ENCODE measurements at regions not wholly inside any gene's neighbourhood (a gene's known extent, or its start where the extent isn't known, plus 50 kb on each side); places are given as distances from the start of the nearest gene placed in this dataset.
A peak's percentile ranks its signal among the peaks of the same experiment; 100 is the strongest.

DNA sequence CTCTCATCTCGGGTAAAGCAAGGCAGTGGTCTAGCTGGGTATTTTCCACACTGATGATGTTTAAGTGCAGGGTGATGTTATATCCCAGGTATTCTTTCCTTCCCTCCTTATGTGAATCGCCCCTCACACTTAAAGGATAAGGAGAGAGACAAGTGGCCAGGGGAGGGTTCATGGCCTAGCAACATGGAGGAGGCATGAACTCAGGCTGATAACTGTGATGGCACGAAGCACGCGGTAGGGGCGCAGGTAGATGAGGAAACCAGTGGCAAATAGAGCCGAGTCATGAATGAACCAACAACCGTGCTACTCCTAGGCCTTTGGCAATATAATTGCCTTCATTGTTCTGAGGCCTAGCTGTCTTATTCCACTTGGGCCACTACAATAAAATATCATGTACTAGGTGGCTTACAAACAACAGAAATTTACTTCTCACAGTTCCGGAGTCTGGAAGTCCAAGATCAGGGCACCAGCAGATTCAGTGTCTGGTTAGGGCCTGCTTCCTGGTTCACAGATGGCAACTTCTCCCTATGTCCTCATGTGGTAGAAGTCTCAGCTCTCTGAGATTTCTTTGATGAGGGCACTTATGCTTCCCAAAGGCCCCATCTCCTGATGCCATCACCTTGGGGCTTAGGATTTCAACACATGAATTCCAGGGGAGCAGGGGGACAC, 56.0 kb upstream of the PIK3CG start:
- Mint-ChIP-seq H3K9me3 (ENCODE audit: unreplicated experiment) (no peaks in the 10 kb centered on the region), H3K4me3 (ENCODE audit: unreplicated experiment) (no peak overlapping the region)

GRCh38 chr7:106811472-106811871, 53.6 kb upstream of the PIK3CG start:
- Mint-ChIP-seq H3K27me3 (ENCODE audit: unreplicated experiment) (peaks cover 14% of the 10 kb centered on the region), H3K4me1 (ENCODE audit: unreplicated experiment) (no peaks in the 10 kb centered on the region), H3K9me3 (ENCODE audit: unreplicated experiment) (no peaks in the 10 kb centered on the region), H3K36me3 (ENCODE audit: unreplicated experiment) (no peaks in the 10 kb centered on the region), H3K27ac (ENCODE audit: unreplicated experiment) (no peak overlapping the region), H3K4me3 (ENCODE audit: unreplicated experiment) (no peak overlapping the region)
- TF ChIP-seq, protein P1, sequence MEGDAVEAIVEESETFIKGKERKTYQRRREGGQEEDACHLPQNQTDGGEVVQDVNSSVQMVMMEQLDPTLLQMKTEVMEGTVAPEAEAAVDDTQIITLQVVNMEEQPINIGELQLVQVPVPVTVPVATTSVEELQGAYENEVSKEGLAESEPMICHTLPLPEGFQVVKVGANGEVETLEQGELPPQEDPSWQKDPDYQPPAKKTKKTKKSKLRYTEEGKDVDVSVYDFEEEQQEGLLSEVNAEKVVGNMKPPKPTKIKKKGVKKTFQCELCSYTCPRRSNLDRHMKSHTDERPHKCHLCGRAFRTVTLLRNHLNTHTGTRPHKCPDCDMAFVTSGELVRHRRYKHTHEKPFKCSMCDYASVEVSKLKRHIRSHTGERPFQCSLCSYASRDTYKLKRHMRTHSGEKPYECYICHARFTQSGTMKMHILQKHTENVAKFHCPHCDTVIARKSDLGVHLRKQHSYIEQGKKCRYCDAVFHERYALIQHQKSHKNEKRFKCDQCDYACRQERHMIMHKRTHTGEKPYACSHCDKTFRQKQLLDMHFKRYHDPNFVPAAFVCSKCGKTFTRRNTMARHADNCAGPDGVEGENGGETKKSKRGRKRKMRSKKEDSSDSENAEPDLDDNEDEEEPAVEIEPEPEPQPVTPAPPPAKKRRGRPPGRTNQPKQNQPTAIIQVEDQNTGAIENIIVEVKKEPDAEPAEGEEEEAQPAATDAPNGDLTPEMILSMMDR (IDR thresholded peaks at IDR 0.05) = no peak
- DNase-seq (ENCODE audit: extremely low spot score, unreplicated experiment) = no peak

More for the DNA sequence above, 56.0 kb upstream of the PIK3CG start:
- Mint-ChIP-seq H3K27ac (ENCODE audit: unreplicated experiment) (no peak overlapping the region), H3K36me3 (ENCODE audit: unreplicated experiment) (no peaks in the 10 kb centered on the region), H3K4me1 (ENCODE audit: unreplicated experiment) (no peaks in the 10 kb centered on the region), H3K27me3 (ENCODE audit: unreplicated experiment) (peaks cover 28% of the 10 kb centered on the region)
- TF ChIP-seq, protein P1 (IDR thresholded peaks at IDR 0.05) = no peak
- peak; percentile 60 for DNase-seq (ENCODE audit: extremely low spot score, unreplicated experiment)

- H3K9me3 Mint-ChIP-seq (ENCODE audit: unreplicated experiment) = no peaks in the 10 kb centered on the region
- no peaks in the 10 kb centered on the region for H3K36me3 Mint-ChIP-seq (ENCODE audit: unreplicated experiment)
- no peak overlapping the region for H3K4me3 Mint-ChIP-seq (ENCODE audit: unreplicated experiment)
- DNase-seq (ENCODE audit: extremely low spot score, unreplicated experiment) = no peak
- peaks cover 9% of the 10 kb centered on the region for H3K27me3 Mint-ChIP-seq (ENCODE audit: unreplicated experiment)
- TF ChIP-seq, protein P1 (IDR thresholded peaks at IDR 0.05) = no peak
- no peaks in the 10 kb centered on the region for H3K4me1 Mint-ChIP-seq (ENCODE audit: unreplicated experiment)
- no peak overlapping the region for H3K27ac Mint-ChIP-seq (ENCODE audit: unreplicated experiment)
Measured at GRCh38 chr7:106812027-106812643, 52.9 kb upstream of the PIK3CG start.

DNA sequence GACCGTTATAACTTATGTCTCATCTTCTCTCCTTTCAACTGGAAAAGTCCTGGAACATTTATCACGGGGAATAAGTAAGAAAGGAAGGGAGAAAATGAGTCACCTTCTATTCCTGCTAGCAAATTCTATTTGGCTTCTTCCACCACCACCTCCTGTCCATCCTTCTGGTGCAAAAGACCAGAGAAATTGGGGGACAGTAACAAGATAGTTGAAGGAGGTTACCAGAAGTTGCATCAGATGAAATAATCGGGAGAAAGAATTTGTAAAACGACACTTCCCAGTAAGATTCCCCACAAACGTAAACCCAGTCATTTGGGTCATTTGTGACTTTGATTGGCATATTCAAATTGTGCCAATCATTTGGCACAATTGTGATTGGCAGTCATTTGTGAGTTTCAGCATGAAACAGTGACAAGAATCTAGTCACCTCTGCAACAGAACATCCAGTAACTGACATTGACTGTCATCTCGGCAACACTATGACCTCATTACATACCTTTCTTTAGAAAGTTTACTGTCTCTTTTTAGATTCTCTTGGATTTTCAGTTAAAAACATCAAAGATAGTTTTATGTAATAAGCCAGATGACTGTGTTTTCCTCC, 51.3 kb upstream of the PIK3CG start:
- DNase-seq (ENCODE audit: extremely low spot score, unreplicated experiment) = no peak
- Mint-ChIP-seq H3K27me3 (ENCODE audit: unreplicated experiment) (peaks cover 7% of the 10 kb centered on the region), H3K27ac (ENCODE audit: unreplicated experiment) (no peak overlapping the region), H3K4me1 (ENCODE audit: unreplicated experiment) (no peaks in the 10 kb centered on the region), H3K4me3 (ENCODE audit: unreplicated experiment) (no peak overlapping the region), H3K9me3 (ENCODE audit: unreplicated experiment) (no peaks in the 10 kb centered on the region), H3K36me3 (ENCODE audit: unreplicated experiment) (no peaks in the 10 kb centered on the region)
- TF ChIP-seq, protein P1 (IDR thresholded peaks at IDR 0.05) = no peak

DNA sequence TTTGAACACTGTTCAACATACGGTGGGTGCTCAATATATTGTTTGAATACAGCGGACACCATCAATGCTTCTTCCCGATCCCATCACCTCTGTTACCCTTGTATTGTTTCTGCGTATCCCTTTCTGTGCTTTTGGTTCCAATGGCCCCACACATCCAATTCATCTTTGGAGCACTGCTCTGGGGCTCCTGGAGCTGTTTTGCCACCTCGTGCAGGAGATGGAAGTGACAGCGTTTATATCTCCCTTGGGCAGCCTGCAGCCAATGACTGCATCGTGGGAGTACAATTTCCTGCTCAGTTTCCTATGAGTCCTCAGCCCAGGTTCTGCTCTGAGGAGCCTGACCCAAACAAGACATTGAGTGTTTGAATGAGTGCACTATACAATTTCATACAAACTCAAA, 50.2 kb upstream of the PIK3CG start:
- Mint-ChIP-seq H3K27ac (ENCODE audit: unreplicated experiment) (no peak overlapping the region), H3K36me3 (ENCODE audit: unreplicated experiment) (no peaks in the 10 kb centered on the region), H3K4me1 (ENCODE audit: unreplicated experiment) (no peaks in the 10 kb centered on the region), H3K9me3 (ENCODE audit: unreplicated experiment) (no peaks in the 10 kb centered on the region), H3K4me3 (ENCODE audit: unreplicated experiment) (no peak overlapping the region), H3K27me3 (ENCODE audit: unreplicated experiment) (peaks cover 7% of the 10 kb centered on the region)
- TF ChIP-seq, protein P1 (IDR thresholded peaks at IDR 0.05) = no peak
- peak; percentile 30 for DNase-seq (ENCODE audit: extremely low spot score, unreplicated experiment)

All from osteocyte (in vitro differentiated cells).